Forelimb muscle (tissue), 1 donor: ENCODE measurements at regions not wholly inside any gene's neighbourhood (a gene's known extent, or its start where the extent isn't known, plus 50 kb on each side); places are given as distances from the start of the nearest gene placed in this dataset.

Source experiments
- DNase-seq: peaks from one replicate; pipeline ENCODE4 v3.0.0-alpha.2; 2013; ENCODE audit warnings: low read depth

- DNase-seq, result no peak
Observed at GRCh38 chr12:39047539-39048262, 142.3 kb upstream of the CPNE8 start.

- no peak for DNase-seq
Observed at GRCh38 chr12:39044754-39045153, 139.4 kb upstream of the CPNE8 start.

DNA sequence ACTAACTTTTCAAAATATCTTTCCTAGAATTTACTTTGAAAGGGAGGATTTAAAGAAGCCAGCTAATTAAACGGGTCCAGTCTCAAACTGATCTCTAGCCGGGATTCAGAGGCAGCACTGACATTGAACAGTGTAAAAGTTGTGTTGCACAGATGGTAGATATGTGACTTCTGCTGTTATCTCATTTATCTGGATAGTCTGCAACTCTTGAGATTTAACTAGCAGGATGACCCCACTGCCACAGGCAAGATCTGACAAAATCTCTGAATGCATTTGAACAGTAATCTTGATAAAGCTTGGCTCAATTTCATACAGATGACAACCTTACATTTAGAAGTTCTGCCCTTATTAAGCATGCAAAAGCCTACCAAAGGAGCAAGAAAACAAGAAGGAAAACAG, 138.0 kb upstream of the CPNE8 start:
- no peak for DNase-seq

DNA sequence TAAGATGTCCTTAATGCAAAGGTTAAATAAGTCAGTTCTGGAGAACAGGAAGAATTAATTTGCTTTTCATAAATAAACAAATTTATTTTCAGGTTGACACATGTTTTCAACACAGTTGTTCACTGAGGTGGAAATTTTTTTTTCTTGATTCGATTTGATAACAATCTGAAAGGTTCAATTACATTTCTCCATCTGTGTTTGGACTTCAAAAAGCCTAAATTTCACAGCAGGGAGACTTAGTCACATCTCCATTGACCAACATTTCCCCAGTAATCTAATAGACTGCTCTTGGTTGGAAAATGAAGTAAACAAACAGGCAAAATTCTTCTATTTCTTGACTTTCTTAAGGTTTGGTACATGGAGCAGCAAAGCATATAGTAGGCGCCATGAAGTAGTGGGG, 134.9 kb upstream of the CPNE8 start:
- DNase-seq, result no peak

DNA sequence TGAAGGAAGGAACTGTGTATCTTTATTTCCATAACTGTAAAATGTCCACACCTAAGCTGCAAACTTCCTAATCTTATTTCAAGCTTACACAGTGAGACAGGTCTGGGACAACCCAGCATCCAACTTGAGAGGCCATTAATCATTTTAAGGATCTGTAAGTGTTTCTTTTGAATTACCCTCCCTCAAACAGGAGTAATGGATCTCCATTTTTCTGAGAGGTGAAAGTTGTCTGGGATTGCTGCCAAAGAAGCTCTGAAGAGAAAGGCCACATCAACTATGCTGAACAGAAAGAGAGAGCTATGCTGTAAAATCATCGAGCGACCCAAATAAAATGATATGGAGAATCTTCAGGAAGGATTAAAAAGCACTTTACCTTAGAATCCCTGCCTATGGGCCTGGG, 131.7 kb upstream of the CPNE8 start:
- DNase-seq, result no peak

- DNase-seq, result no peak
Observed at GRCh38 chr12:39036105-39036504, 130.7 kb upstream of the CPNE8 start.

DNA sequence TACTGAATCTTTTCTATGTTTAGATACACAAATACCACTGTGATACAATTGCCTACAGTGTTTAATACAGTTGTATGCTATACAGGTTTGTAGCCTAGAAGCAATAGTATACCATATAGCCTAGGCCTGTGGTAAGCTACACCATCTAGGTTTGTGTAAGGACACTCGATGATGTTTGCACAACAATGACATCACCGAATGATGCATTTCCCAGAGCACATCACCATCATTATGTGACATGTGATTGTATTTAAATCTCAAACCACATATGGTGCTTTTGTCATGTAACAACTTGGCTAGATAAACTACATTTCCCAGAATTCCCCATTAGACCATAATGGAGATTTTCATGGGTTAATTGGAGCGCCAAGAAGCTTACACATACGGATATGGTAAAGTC, 128.4 kb upstream of the CPNE8 start:
- no peak for DNase-seq

GRCh38 chr12:39032448-39032847, 127.1 kb upstream of the CPNE8 start:
- no peak for DNase-seq

- DNase-seq, result no peak
Observed at GRCh38 chr12:39032034-39032433, 126.6 kb upstream of the CPNE8 start.

- no peak for DNase-seq
Observed at GRCh38 chr12:39028382-39028781, 123.0 kb upstream of the CPNE8 start.

- DNase-seq, result no peak
Observed at GRCh38 chr12:39012870-39013269, 107.5 kb upstream of the CPNE8 start.

GRCh38 chr12:39011166-39011565, 105.8 kb upstream of the CPNE8 start:
- DNase-seq, result no peak

GRCh38 chr12:39010406-39010805, 105.0 kb upstream of the CPNE8 start:
- no peak for DNase-seq

DNA sequence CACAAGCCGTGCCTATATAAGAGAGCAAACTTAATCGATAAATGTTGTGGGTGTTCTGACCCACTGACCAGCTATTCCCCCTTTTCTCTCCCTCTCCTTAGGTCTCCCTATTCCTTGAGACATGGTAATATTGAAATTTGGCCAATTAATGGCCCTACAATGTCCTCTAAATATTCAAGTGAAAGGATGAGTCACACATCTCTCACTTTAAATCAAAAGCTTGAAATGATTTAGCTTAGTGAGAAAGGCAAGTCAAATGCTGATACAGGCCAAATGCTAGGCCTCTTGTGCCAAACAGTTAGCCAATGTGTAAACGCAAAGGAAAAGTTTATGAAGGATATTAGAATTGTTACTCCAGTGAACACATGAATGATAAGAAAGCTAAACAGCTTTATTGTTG, 102.2 kb upstream of the CPNE8 start:
- no peak for DNase-seq

- DNase-seq, result no peak
Observed at GRCh38 chr12:39006286-39006685, 100.9 kb upstream of the CPNE8 start.

- no peak for DNase-seq
Observed at GRCh38 chr12:39005671-39006070, 100.3 kb upstream of the CPNE8 start.

- no peak for DNase-seq
Observed at GRCh38 chr12:39003541-39004155, 98.3 kb upstream of the CPNE8 start.

DNA sequence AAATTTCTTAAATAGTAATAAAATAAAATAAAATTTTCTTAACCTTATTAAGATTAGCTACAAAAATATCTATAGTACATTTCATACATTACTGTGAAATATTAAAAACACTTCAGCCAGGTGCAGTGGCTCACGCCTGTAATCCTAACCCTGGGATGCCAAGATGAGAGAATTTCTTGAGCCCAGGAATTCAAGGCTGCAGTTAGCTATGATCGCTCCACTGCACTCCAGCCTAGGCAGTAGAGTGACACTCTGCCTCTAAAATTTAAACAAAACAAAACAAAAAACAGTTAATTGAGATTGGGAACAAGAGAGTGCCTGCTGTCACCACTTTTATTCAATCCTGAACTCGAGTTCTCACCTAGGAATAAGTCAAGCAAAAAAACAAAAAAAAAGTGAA, 95.0 kb upstream of the CPNE8 start:
- no peak for DNase-seq

DNA sequence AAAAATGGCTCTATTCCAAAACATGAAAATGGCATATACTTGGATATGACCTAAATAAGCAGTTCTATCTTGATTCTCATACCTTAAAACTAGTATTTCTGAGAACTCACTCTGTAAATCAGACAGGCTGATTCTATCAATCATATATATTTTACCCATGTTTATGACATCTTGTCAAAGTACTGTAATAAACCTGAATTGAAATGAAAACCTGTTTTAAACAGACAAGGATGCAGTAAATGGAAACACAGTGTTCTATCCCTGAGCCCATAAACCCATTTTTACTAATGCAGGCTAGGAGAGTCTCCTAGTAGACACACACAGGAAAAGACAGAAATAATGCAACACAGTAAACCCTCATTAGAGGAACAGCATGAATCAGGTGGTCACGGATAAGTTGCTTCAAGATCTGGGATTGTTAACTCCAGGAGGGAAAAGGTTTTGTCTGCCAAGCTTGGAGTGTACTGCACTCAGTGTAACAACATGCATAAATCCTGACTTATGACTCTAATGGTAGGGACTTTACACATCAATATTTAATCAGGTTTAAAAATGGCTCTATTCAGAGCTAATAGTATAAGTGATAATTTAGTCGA, 93.6 kb upstream of the CPNE8 start:
- DNase-seq, result no peak

DNA sequence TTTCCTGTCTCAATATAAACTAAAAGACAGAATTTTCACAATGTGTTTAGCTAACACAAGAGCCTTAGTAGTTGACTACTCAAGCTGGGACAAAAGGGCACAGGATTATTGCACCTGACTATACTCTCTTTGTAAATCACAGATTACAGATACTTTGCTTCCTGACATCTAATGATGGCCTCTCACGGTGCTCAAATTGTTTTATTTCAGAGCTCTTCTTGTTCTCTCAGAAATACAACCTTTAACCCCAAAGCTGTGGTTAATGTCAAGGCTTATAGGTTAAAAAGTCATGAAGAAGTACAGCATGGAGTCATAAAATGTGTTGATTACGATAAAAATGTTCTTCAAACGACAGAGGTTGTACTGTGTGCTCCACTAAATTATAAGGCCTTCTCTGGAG, 89.9 kb upstream of the CPNE8 start:
- no peak for DNase-seq

GRCh38 chr12:38985961-38986360, 80.6 kb upstream of the CPNE8 start:
- DNase-seq, result no peak

GRCh38 chr12:38984388-38984787, 79.0 kb upstream of the CPNE8 start:
- no peak for DNase-seq

- DNase-seq, result no peak
Observed at GRCh38 chr12:38983117-38983571, 77.8 kb upstream of the CPNE8 start.
